Adrenal gland (tissue), 9 donors: ENCODE measurements at regions not wholly inside any gene's neighbourhood (a gene's known extent, or its start where the extent isn't known, plus 50 kb on each side); places are given as distances from the start of the nearest gene placed in this dataset.

Experiments used
- DNase-seq, 7 donors: peaks; one replicate each; pipeline ENCODE4 v3.0.0-alpha.2; 2019 to 2020
- H3K27ac ChIP-seq, 5 donors: fragments of 200-600 bp; sonication (generic) in 4 of 5; 1 replicate in 3 of 5; 2 replicates in 2 of 5; pipeline versions ENCODE4 v1.5.1 to v1.8.0; 2016 to 2020; ENCODE audit warnings: mild to moderate bottlenecking in 1 of 5
- H3K27me3 ChIP-seq: fragments of 200-600 bp; 2 replicates; pipeline ENCODE4 v1.8.0; 2021
- H3K36me3 ChIP-seq, 2 donors: fragments of 200-600 bp; replicated peaks in 1 of 2; 1 replicate in 1 of 2; 2 replicates in 1 of 2; pipeline versions ENCODE4 v1.5.1 to v1.8.0; 2018 to 2022
- H3K4me1 ChIP-seq, 2 donors: fragments of 200-600 bp; replicated peaks in 1 of 2; 1 replicate in 1 of 2; 2 replicates in 1 of 2; pipeline versions ENCODE4 v1.5.1 to v1.8.0; 2018 to 2021
- H3K4me3 ChIP-seq, 4 donors: fragments of 200-600 bp; sonication (generic) in 3 of 4; one replicate each; pipeline ENCODE4 v1.5.1; 2016 to 2018
- H3K9me3 ChIP-seq, 3 donors: fragments of 200-600 bp; sonication (generic) in 1 of 3; replicated peaks in 1 of 3; 1 replicate in 2 of 3; 2 replicates in 1 of 3; pipeline versions ENCODE4 v1.5.1 to v1.8.0; 2016 to 2021
- POLR2A ChIP-seq, 2 donors: fragments of 450-650 bp; IDR thresholded peaks; one replicate each; pipeline ENCODE4 v1.6.1; 2017; ENCODE audit warnings: antibody characterized with exemption in 2 of 2, mild to moderate bottlenecking in 2 of 2, moderate library complexity in 1 of 2
- WGBS, 4 donors: extraction: QIAGEN DNeasy Blood & Tissue Kit in 2 of 4; methylation state at CpG; one replicate each; pipeline versions ENCODE4 v1.1.5 to v1.1.7; 2013 to 2017; 5-methylcytosine and 5-hydroxymethylcytosine counted together
- intact Hi-C, 2 donors: fragments of 100-400 bp; cut with DNase I; formaldehyde crosslinking; loops; one replicate each; pipeline versions ENCODE4 v1.14.1 to v1.15.0; 2022 to 2023
- TF ChIP-seq, protein P1 (sequence below), 6 experiments: fragments of 450-650 bp in 4 of 6; fragments of 200-600 bp in 2 of 6; sonication (generic) in 1 of 6; IDR thresholded peaks; 1 replicate in 5 of 6; 2 replicates in 1 of 6; pipeline versions ENCODE4 v1.5.1 to v1.8.0; 2016 to 2021; ENCODE audit warnings: antibody characterized with exemption in 6 of 6, mild to moderate bottlenecking in 2 of 6, moderate library complexity in 1 of 6
- donor health status: healthy with polysubstance abuse.
- donor health status: Bipolar disorder and iron deficiency.
- donor health status: DM: yes; HTN: yes; CAD: no.
- donor health status: DM: no; HTN: no; CAD: no.
- donor health status: DM: no; HTN: no; CAD: no.

DNA sequence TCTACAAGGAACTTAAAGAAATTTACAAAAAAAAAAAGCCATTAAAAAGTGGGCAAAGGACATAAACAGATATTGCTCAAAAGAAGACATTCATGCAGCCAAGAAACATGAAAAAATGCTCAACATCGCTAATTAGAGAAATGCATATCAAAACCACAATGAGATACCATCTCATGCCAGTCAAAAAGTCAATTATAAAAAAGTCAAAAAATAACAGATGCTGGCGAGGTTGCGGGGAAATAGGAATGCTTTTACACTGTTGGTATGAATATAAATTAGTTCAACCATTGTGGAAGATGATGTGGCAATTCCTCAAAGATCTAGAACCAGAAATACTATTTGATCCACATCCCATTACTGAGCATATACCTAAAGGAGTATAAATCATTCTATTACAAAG is 411.9 kb upstream of the MARCKS start:
- 96 to 100% (median 97%) methylated on average over 3 of the region's 3 CpGs for WGBS, 4 donors
- no peak for DNase-seq
- Histone ChIP-seq H3K36me3 (no peaks in the 10 kb centered on the region), H3K4me3 (no peak overlapping the region), H3K27me3 (no peaks in the 10 kb centered on the region), H3K9me3 (no peaks in the 10 kb centered on the region), H3K27ac (no peak overlapping the region), H3K4me1 (peaks cover 6 to 9% of the 10 kb centered on the region in 2 donors)
- intact Hi-C loops, result no loop called here
- TF ChIP-seq, protein P1, sequence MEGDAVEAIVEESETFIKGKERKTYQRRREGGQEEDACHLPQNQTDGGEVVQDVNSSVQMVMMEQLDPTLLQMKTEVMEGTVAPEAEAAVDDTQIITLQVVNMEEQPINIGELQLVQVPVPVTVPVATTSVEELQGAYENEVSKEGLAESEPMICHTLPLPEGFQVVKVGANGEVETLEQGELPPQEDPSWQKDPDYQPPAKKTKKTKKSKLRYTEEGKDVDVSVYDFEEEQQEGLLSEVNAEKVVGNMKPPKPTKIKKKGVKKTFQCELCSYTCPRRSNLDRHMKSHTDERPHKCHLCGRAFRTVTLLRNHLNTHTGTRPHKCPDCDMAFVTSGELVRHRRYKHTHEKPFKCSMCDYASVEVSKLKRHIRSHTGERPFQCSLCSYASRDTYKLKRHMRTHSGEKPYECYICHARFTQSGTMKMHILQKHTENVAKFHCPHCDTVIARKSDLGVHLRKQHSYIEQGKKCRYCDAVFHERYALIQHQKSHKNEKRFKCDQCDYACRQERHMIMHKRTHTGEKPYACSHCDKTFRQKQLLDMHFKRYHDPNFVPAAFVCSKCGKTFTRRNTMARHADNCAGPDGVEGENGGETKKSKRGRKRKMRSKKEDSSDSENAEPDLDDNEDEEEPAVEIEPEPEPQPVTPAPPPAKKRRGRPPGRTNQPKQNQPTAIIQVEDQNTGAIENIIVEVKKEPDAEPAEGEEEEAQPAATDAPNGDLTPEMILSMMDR (IDR thresholded peaks at IDR 0.05), result no peak
- TF ChIP-seq POLR2A (IDR thresholded peaks at IDR 0.05), result no peak

DNA sequence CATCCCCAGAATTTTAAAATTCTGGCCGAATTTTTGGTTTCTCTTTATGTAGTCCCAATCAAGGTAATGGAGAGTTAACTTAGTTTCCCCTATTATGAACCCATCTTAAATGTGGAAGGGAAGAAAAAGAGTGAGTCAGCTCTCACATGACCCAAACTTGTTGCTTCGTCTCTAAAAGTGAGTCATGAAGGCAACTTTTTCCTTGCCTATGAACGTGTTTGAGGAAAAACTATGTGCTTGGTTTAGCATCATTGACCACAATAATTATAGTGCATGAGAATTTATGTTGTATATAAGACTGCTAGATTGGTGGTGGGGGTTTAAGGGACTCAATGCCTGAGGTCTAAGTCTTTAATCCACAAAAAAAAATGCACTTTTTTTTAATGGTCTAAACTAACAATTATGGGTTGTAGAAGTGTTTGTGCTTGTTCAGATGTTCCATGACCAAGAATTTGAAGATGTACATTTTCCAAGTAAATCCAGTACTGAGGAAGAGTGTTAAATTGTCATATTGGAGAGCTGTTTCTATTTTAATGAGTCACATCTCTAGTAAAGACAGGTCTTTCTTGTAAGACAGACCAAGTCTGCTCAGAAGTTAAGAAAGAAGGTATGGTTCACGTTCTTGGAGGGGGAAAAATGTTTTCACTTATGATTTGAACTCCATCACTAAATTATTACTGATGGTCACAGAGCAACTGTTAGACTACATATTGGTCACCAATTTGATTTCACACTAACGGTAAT is 409.9 kb upstream of the MARCKS start:
- 39 to 56% (median 45%) methylated on average over 5 of the region's 5 CpGs for WGBS, 4 donors
- no peak for TF ChIP-seq POLR2A (IDR thresholded peaks at IDR 0.05)
- TF ChIP-seq, protein P1 (IDR thresholded peaks at IDR 0.05), result no peak
- H3K9me3 ChIP-seq, result no peaks in the 10 kb centered on the region
- peaks cover 6 to 9% of the 10 kb centered on the region in 2 donors for H3K4me1 ChIP-seq
- intact Hi-C loops, result no loop called here
- DNase-seq, result peak in 2 of 7 donors; percentile 22 to 27
- no peak overlapping the region for H3K4me3 ChIP-seq
- H3K27me3 ChIP-seq, result no peaks in the 10 kb centered on the region
- H3K27ac ChIP-seq, result no peak overlapping the region
- H3K36me3 ChIP-seq, result no peaks in the 10 kb centered on the region

DNA sequence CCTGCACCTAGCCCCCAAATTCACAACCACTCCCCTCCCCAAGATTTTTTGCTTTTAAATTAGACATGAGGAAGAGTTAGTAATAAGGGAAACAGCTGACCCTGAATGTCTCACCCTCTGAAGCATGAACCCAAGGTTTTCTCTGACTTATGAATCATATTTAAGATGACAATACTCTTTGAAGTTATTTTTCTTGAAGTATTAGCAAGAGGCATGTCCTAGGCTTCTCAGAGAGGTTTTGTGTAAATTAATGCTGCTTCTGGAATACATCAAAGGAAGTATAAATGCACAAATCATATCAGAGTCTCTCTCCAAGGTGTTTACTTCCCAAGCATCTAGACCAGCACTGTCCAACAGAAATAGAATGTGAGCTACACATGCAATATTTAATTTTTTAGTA is 408.1 kb upstream of the MARCKS start:
- intact Hi-C loops, result no loop called here
- no peak overlapping the region for H3K4me3 ChIP-seq
- no peak overlapping the region for H3K27ac ChIP-seq
- H3K9me3 ChIP-seq, result no peaks in the 10 kb centered on the region
- TF ChIP-seq, protein P1 (IDR thresholded peaks at IDR 0.05), result no peak
- TF ChIP-seq POLR2A (IDR thresholded peaks at IDR 0.05), result no peak
- peaks cover 6 to 9% of the 10 kb centered on the region in 2 donors for H3K4me1 ChIP-seq
- H3K27me3 ChIP-seq, result no peaks in the 10 kb centered on the region
- no peaks in the 10 kb centered on the region for H3K36me3 ChIP-seq
- no peak for DNase-seq

DNA sequence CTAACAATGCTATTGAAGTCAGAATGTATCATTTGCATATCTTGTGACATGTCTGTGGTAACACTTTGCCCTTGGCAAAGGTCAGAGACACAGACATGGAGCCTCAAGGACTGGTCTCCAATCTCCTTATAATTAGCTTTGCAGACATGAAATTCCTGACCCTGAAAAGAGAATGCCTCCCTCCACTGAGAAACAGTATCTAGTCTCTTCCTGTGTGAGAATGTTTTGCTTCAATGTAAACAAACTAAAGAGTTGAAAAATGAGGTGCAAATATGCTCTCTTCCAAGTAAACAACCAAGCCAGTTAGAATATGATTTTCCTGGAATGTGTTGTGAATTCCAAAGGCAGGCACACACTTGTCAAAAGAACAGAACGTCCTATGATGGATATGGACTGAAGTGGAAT is 407.1 kb upstream of the MARCKS start:
- peak in 1 of 7 donors; percentile 26 for DNase-seq
- Histone ChIP-seq H3K36me3 (no peaks in the 10 kb centered on the region), H3K4me3 (no peak overlapping the region), H3K27me3 (no peaks in the 10 kb centered on the region), H3K4me1 (peaks cover 6 to 9% of the 10 kb centered on the region in 2 donors), H3K27ac (no peak overlapping the region), H3K9me3 (no peaks in the 10 kb centered on the region)
- 19 to 30% (median 23%) methylated on average over 1 of the region's 1 CpG for WGBS, 4 donors
- no peak for TF ChIP-seq POLR2A (IDR thresholded peaks at IDR 0.05)
- TF ChIP-seq, protein P1 (IDR thresholded peaks at IDR 0.05), result no peak
- intact Hi-C loops, result no loop called here
